H1 (cell line): ENCODE measurements at regions not wholly inside any gene's neighbourhood (a gene's known extent, or its start where the extent isn't known, plus 50 kb on each side); places are given as distances from the start of the nearest gene placed in this dataset.

Experiments
- CTCF ChIA-PET: fragments of 300-600 bp; sonication (Branson Sonifier 250); formaldehyde crosslinking; loops from one replicate; lab custom pipeline; 2021; ENCODE audit not compliant: partially characterized antibody; lab: Charles Lee
- POLR2A ChIA-PET: fragments of 300-600 bp; sonication (Branson Sonifier 250); formaldehyde crosslinking; loops from one replicate; lab custom pipeline; 2021; ENCODE audit warnings: inconsistent platforms; ENCODE audit not compliant: partially characterized antibody; lab: Charles Lee
- DNase-seq, 2 experiments: peaks; one replicate each; pipeline versions ENCODE4 v3.0.0 to v3.0.0-alpha.2; 2010 to 2022; ENCODE audit warnings: low spot score in 2 of 2, low read depth in 1 of 2, mixed read lengths in 1 of 2
- FAIRE-seq: peaks from 2 replicates; lab custom pipeline; 2011; peaks lifted over from hg19 to GRCh38; lab: Jason Lieb, UNC
- H2AFZ ChIP-seq: 2 replicates; pipeline ENCODE4 v1.8.1; 2012; ENCODE audit warnings: low read length, inconsistent platforms
- H2AK5ac ChIP-seq: 2 replicates; pipeline ENCODE4 v1.6.1; 2013; ENCODE audit warnings: low read depth, low read length
- H2BK120ac ChIP-seq: replicated peaks from 2 replicates; pipeline ENCODE3; 2013; ENCODE audit warnings: low read depth, low read length, inconsistent platforms
- H2BK12ac ChIP-seq: 2 replicates; pipeline ENCODE4 v1.6.1; 2013; ENCODE audit warnings: low read depth, low read length
- H2BK15ac ChIP-seq: 2 replicates; pipeline ENCODE4 v1.6.1; 2013; ENCODE audit warnings: low read length
- H2BK20ac ChIP-seq: 2 replicates; pipeline ENCODE4 v1.6.1; 2013; ENCODE audit warnings: low read length
- H2BK5ac ChIP-seq: 2 replicates; pipeline ENCODE4 v1.6.1; 2013; ENCODE audit warnings: low read depth, low read length
- H3K14ac ChIP-seq: 2 replicates; pipeline ENCODE4 v1.6.1; 2013; ENCODE audit warnings: inconsistent platforms; ENCODE audit not compliant: insufficient read length
- H3K18ac ChIP-seq: 2 replicates; pipeline ENCODE4 v1.6.1; 2013; ENCODE audit warnings: low read length; ENCODE audit errors: extremely low read depth
- H3K23ac ChIP-seq: 2 replicates; pipeline ENCODE4 v1.6.1; 2013; ENCODE audit warnings: inconsistent platforms; ENCODE audit not compliant: insufficient read length
- H3K23me2 ChIP-seq: 2 replicates; pipeline ENCODE4 v1.6.1; 2013; ENCODE audit warnings: low read depth, low read length
- H3K27ac ChIP-seq: 2 replicates; pipeline ENCODE4 v1.6.1; 2011; ENCODE audit warnings: low read depth, low read length, inconsistent platforms
- H3K27me3 ChIP-seq, 4 experiments: replicated peaks in 1 of 4; 1 replicate in 1 of 4; 2 replicates in 3 of 4; pipeline versions ENCODE4 v1.6.1 to v1.8.1; 2011 to 2013; ENCODE audit warnings: low read length in 3 of 4, mild to moderate bottlenecking in 3 of 4, inconsistent platforms in 2 of 4, mixed read lengths in 2 of 4, moderate library complexity in 1 of 4; ENCODE audit not compliant: control insufficient read depth in 3 of 4, insufficient read depth in 3 of 4; ENCODE audit errors: extremely low read depth in 1 of 4
- H3K36me3 ChIP-seq, 4 experiments: 2 replicates each; pipeline versions ENCODE4 v1.6.1 to v1.8.1; 2011 to 2013; ENCODE audit warnings: mild to moderate bottlenecking in 4 of 4, low read length in 3 of 4, moderate library complexity in 2 of 4, control low read depth in 1 of 4, inconsistent platforms in 1 of 4; ENCODE audit not compliant: insufficient read depth in 4 of 4, control insufficient read depth in 2 of 4
- H3K4ac ChIP-seq: replicated peaks from 2 replicates; pipeline ENCODE3; 2013; ENCODE audit warnings: low read length, low read depth, mixed read lengths, inconsistent platforms; ENCODE audit not compliant: insufficient read length
- H3K4me1 ChIP-seq, 4 experiments: replicated peaks in 1 of 4; 1 replicate in 1 of 4; 2 replicates in 3 of 4; pipeline versions ENCODE4 v1.6.1 to v1.8.1; 2011 to 2013; ENCODE audit warnings: low read length in 3 of 4, inconsistent platforms in 2 of 4, mixed read lengths in 1 of 4; ENCODE audit not compliant: insufficient read depth in 4 of 4, control insufficient read depth in 3 of 4
- H3K4me2 ChIP-seq, 2 experiments: 2 replicates each; pipeline versions ENCODE4 v1.6.1 to v1.8.1; 2011 to 2013; ENCODE audit warnings: low read depth in 2 of 2, low read length in 2 of 2, control low read depth in 1 of 2, inconsistent platforms in 1 of 2, mild to moderate bottlenecking in 1 of 2; ENCODE audit not compliant: insufficient read depth in 1 of 2
- H3K4me3 ChIP-seq, 4 experiments: fragments of 200-600, 300-600 bp in 1 of 4; sonication (generic), shearing (Covaris generic), sonication (Bioruptor Twin) in 1 of 4; 2 replicates each; pipeline versions ENCODE4 v1.5.1 to v1.8.1; 2011 to 2016; ENCODE audit warnings: low read length in 4 of 4, low read depth in 3 of 4, control low read depth in 2 of 4, inconsistent platforms in 2 of 4, mild to moderate bottlenecking in 2 of 4, mixed read lengths in 1 of 4, moderate library complexity in 1 of 4; ENCODE audit not compliant: insufficient read depth in 2 of 4; ENCODE audit errors: extremely low read depth in 1 of 4
- H3K56ac ChIP-seq: replicated peaks from 2 replicates; pipeline ENCODE3; 2013; ENCODE audit warnings: low read depth, mild to moderate bottlenecking, mixed read lengths, low read length, inconsistent platforms; ENCODE audit not compliant: insufficient read length
- H3K79me1 ChIP-seq: 2 replicates; pipeline ENCODE4 v1.6.1; 2013; ENCODE audit warnings: low read depth, low read length, control low read depth
- H3K79me2 ChIP-seq, 2 experiments: 2 replicates each; pipeline versions ENCODE4 v1.6.1 to v1.8.1; 2012 to 2013; ENCODE audit warnings: low read length in 2 of 2, mild to moderate bottlenecking in 2 of 2, inconsistent platforms in 1 of 2; ENCODE audit not compliant: insufficient read depth in 2 of 2, control insufficient read depth in 1 of 2
- H3K9ac ChIP-seq, 4 experiments: replicated peaks in 1 of 4; 1 replicate in 1 of 4; 2 replicates in 3 of 4; pipeline versions ENCODE4 v1.6.1 to v1.8.1; 2011 to 2013; ENCODE audit warnings: low read depth in 3 of 4, low read length in 3 of 4, control low read depth in 2 of 4, mild to moderate bottlenecking in 2 of 4, moderate library complexity in 2 of 4, inconsistent platforms in 1 of 4; ENCODE audit errors: extremely low read depth in 1 of 4
- H3K9me3 ChIP-seq, 2 experiments: 2 replicates each; pipeline versions ENCODE4 v1.6.1 to v1.8.1; 2012 to 2013; ENCODE audit warnings: mild to moderate bottlenecking in 2 of 2, moderate library complexity in 2 of 2, control low read depth in 1 of 2, inconsistent platforms in 1 of 2, low read depth in 1 of 2, low read length in 1 of 2, mixed read lengths in 1 of 2; ENCODE audit not compliant: insufficient read depth in 2 of 2
- H4K20me1 ChIP-seq, 2 experiments: replicated peaks in 1 of 2; 2 replicates each; pipeline versions ENCODE3 to v1.8.1; 2011 to 2013; ENCODE audit warnings: inconsistent platforms in 2 of 2, low read length in 2 of 2, mild to moderate bottlenecking in 1 of 2; ENCODE audit not compliant: insufficient read depth in 2 of 2, control insufficient read depth in 1 of 2
- H4K5ac ChIP-seq: 2 replicates; pipeline ENCODE4 v1.6.1; 2013; ENCODE audit warnings: low read length, low read depth, mixed read lengths, inconsistent platforms; ENCODE audit not compliant: insufficient read length
- H4K8ac ChIP-seq: 2 replicates; pipeline ENCODE4 v1.8.0; 2013; ENCODE audit warnings: mild to moderate bottlenecking, moderate library complexity, low read length, inconsistent platforms; ENCODE audit not compliant: insufficient read depth; ENCODE audit errors: extremely low read depth
- H4K91ac ChIP-seq: replicated peaks from 2 replicates; pipeline ENCODE3; 2013; ENCODE audit warnings: low read length, mixed read lengths, inconsistent platforms; ENCODE audit not compliant: insufficient read length
- ASH2L ChIP-seq: fragments of 200-600, 300-600 bp; sonication (generic); IDR thresholded peaks from one replicate; pipeline ENCODE4 v1.7.1; 2017; ENCODE audit warnings: low read length
- CBX8 ChIP-seq: fragments of 300-800, 300-1000 bp; sonication (generic); IDR thresholded peaks from 2 replicates; pipeline ENCODE4 v1.7.1; 2016; ENCODE audit warnings: low read depth, low read length, borderline replicate concordance
- CHD1 ChIP-seq: IDR thresholded peaks from 2 replicates; pipeline ENCODE4 v1.6.1; 2012; ENCODE audit warnings: low read depth, low read length, improper control_type of control experiment
- CREB1 ChIP-seq: IDR thresholded peaks from 2 replicates; pipeline ENCODE4 v1.6.1; 2012; ENCODE audit warnings: inconsistent platforms
- CTBP2 ChIP-seq: IDR thresholded peaks from 2 replicates; pipeline ENCODE4 v1.7.0; 2011; ENCODE audit warnings: borderline replicate concordance, mild to moderate bottlenecking, moderate library complexity, mixed read lengths, low read length; ENCODE audit not compliant: insufficient read depth, insufficient read length
- HDAC2 ChIP-seq, 2 experiments: fragments of 300-600 bp in 1 of 2; sonication (generic) in 1 of 2; IDR thresholded peaks; 2 replicates each; pipeline ENCODE4 v1.6.1; 2011 to 2012; ENCODE audit warnings: low read depth in 2 of 2, low read length in 2 of 2, mild to moderate bottlenecking in 2 of 2, moderate library complexity in 2 of 2, borderline replicate concordance in 1 of 2, inconsistent platforms in 1 of 2
- HDAC6 ChIP-seq: IDR thresholded peaks from one replicate; pipeline ENCODE4 v1.7.1; 2012; ENCODE audit warnings: low read depth, mild to moderate bottlenecking, inconsistent platforms, low read length, moderate library complexity
- JUND ChIP-seq: IDR thresholded peaks from 2 replicates; pipeline ENCODE4 v1.6.1; 2011; ENCODE audit warnings: mild to moderate bottlenecking, improper control_type of control experiment, low read length
- RFX5 ChIP-seq: IDR thresholded peaks from 2 replicates; pipeline ENCODE4 v1.6.1; 2011; ENCODE audit warnings: low read depth, low read length, improper control_type of control experiment, borderline replicate concordance
- SRF ChIP-seq: IDR thresholded peaks from 2 replicates; pipeline ENCODE4 v1.6.1; 2011; ENCODE audit warnings: mild to moderate bottlenecking, low read depth, low read length, moderate library complexity
- SUZ12 ChIP-seq: fragments of 200-600 bp; sonication (generic); IDR thresholded peaks from 2 replicates; pipeline ENCODE4 v1.6.1; 2012; ENCODE audit warnings: mild to moderate bottlenecking, inconsistent platforms, low read length, moderate library complexity, mixed read lengths
- TBP ChIP-seq: IDR thresholded peaks from 2 replicates; pipeline ENCODE4 v1.6.1; 2011; ENCODE audit warnings: low read depth, low read length, improper control_type of control experiment
- TEAD4 ChIP-seq: IDR thresholded peaks from 2 replicates; pipeline ENCODE4 v1.6.1; 2012; ENCODE audit warnings: low read depth, low read length, inconsistent platforms, mixed read lengths
- WGBS, 2 experiments: shearing (Covaris generic) in 1 of 2; methylation state at CpG; one replicate each; pipeline versions ENCODE4 v1.1.6 to v1.1.7; 2013 to 2015; ENCODE audit warnings: low lambda C conversion rate in 2 of 2, mixed read lengths in 2 of 2, inconsistent platforms in 1 of 2, low coverage in 1 of 2, missing lambda C conversion rate in 1 of 2; ENCODE audit not compliant: insufficient replicate concordance in 2 of 2, insufficient coverage in 1 of 2, insufficient read length in 1 of 2; ENCODE audit errors: extremely low coverage in 1 of 2, missing lambda C conversion rate in 1 of 2; 5-methylcytosine and 5-hydroxymethylcytosine counted together
- TF ChIP-seq, protein P1 (sequence below): IDR thresholded peaks from 2 replicates; pipeline ENCODE4 v1.6.1; 2012; ENCODE audit warnings: inconsistent platforms

DNA sequence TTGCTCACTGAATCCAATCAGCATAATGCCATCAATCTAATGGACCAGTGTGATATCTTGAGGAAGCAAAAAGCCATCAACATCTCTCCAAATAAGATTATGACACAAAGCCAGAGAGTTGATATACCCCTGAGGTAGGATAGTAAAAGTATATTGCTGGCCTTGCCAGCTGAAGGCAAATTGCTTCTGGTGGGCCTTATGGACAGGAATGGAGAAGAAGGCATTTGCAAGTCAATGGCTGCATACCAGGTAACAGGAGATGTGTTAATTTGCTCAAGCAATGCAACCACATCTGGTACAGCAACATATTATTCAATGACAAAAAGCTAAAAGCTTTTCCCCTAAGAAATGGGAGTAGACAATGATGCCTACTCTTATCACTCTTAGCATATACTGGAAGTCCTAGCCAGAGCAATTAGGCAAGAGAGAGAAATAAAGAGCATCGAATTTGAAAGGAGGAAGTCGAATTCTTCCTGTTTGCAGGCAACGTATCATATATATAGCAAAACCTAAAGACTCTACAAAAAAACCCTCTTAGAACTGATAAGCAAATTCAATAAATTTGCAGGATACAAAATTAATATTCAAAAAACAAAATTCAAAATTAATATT is 216.1 kb upstream of the RASA1 start:
- Histone ChIP-seq H4K5ac (no peak overlapping the region), H3K27ac (no peak overlapping the region), H2BK20ac (no peak overlapping the region), H3K4me1 (no peaks in the 10 kb centered on the region), H2BK15ac (no peak overlapping the region), H3K9me3 (peaks cover 5 to 16% of the 10 kb centered on the region in 2 experiments; a peak in 2 of 4 replicates), H2AFZ (no peak overlapping the region), H2BK12ac (no peak overlapping the region), H3K18ac (no peak overlapping the region), H3K4me2 (no peak overlapping the region), H3K9ac (no peak overlapping the region), H3K23ac (no peak overlapping the region), H3K36me3 (no peaks in the 10 kb centered on the region), H4K20me1 (no peaks in the 10 kb centered on the region), H3K4ac (no peak overlapping the region), H3K14ac (no peak overlapping the region), H3K27me3 (no peaks in the 10 kb centered on the region), H3K23me2 (no peaks in the 10 kb centered on the region), H4K8ac (no peak overlapping the region), H3K79me1 (no peaks in the 10 kb centered on the region), H2BK5ac (no peak overlapping the region; the same call in 1 of the 2 replicates), H3K79me2 (no peaks in the 10 kb centered on the region), H3K4me3 (no peak overlapping the region), H2BK120ac (no peak overlapping the region), H4K91ac (no peak overlapping the region), H3K56ac (no peak overlapping the region), H2AK5ac (no peak overlapping the region)
- ChIA-PET POLR2A (no interaction called here), CTCF (no interaction called here)
- WGBS, 2 experiments: 72% methylated on average over 3 of the region's 3 CpGs; no CpG with 5 or more reads in 1 of the 2 experiments
- DNase-seq: no peak
- no peak for FAIRE-seq
- TF ChIP-seq CHD1: no peak
- no peak for TF ChIP-seq RFX5
- no peak for TF ChIP-seq SRF
- TF ChIP-seq CREB1: no peak
- TF ChIP-seq, protein P1, sequence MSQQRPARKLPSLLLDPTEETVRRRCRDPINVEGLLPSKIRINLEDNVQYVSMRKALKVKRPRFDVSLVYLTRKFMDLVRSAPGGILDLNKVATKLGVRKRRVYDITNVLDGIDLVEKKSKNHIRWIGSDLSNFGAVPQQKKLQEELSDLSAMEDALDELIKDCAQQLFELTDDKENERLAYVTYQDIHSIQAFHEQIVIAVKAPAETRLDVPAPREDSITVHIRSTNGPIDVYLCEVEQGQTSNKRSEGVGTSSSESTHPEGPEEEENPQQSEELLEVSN: no peak
- TF ChIP-seq CTBP2: no peak
- no peak for TF ChIP-seq ASH2L
- TF ChIP-seq HDAC2 (IDR thresholded peaks at IDR 0.05; ENCODE audit: borderline replicate concordance in 1 of 2, low read depth in 2 of 2, low read length in 2 of 2): no peak
- TF ChIP-seq TEAD4: no peak
- TF ChIP-seq SUZ12: no peak
- TF ChIP-seq HDAC6: no peak
- no peak for TF ChIP-seq JUND
- TF ChIP-seq CBX8: no peak
- no peak for TF ChIP-seq TBP
